ENCODE measurements at regions not wholly inside any gene's neighbourhood (a gene's known extent, or its start where the extent isn't known, plus 50 kb on each side); places are given as distances from the start of the nearest gene placed in this dataset.

- Histone ChIP-seq H3K4me3 (ENCODE audit: low read depth, low read length) (no peak overlapping the region), H3K9me3 (ENCODE audit: control insufficient read depth, insufficient read depth, low read depth, low read length) (no peaks in the 10 kb centered on the region), H3K36me3 (ENCODE audit: control insufficient read depth in 2 of 2, insufficient read depth in 1 of 2, low read length in 2 of 2) (peaks cover 0 to 19% of the 10 kb centered on the region in 2 experiments; a peak in 2 of 3 replicates), H3K4me1 (ENCODE audit: control insufficient read depth, insufficient read depth, low read length) (no peaks in the 10 kb centered on the region), H3K27ac (ENCODE audit: extremely low read depth, low read depth, low read length) (no peak overlapping the region)
- ChIA-PET POLR2A (interaction anchor here (0.7 kb wide), 1 partner anchor 134 kb away, joined by 5 read pairs; no protein-coding TSS in a partner anchor), CTCF (interaction anchor here (0.6 to 1.6 kb wide), 2 partner anchors 10 to 380 kb away, joined by 3 to 6 read pairs; no protein-coding TSS in a partner anchor)
- no peak for TF ChIP-seq TSHZ1 (tag by site-specific recombination; IDR thresholded peaks at IDR 0.05; ENCODE audit: borderline replicate concordance)
- TF ChIP-seq TRIM28 (IDR thresholded peaks at IDR 0.05; ENCODE audit: borderline replicate concordance, low read length), result no peak
- TF ChIP-seq ZNF530 (tag by site-specific recombination; IDR thresholded peaks at IDR 0.05; ENCODE audit: low read depth), result no peak
- no peak for TF ChIP-seq YY2 (tag by site-specific recombination; IDR thresholded peaks at IDR 0.05)
- no peak for TF ChIP-seq ZNF202 (tag by site-specific recombination; IDR thresholded peaks at IDR 0.05; ENCODE audit: borderline replicate concordance)
- TF ChIP-seq ZNF280D (tag by site-specific recombination; IDR thresholded peaks at IDR 0.05), result no peak
- no peak for TF ChIP-seq SETDB1 (IDR thresholded peaks at IDR 0.05; ENCODE audit: insufficient read length, low read length)
- no peak for TF ChIP-seq ZNF600 (tag by site-specific recombination; IDR thresholded peaks at IDR 0.05)
- no peak for TF ChIP-seq ZNF549 (tag by site-specific recombination; IDR thresholded peaks at IDR 0.05)
- no peak for TF ChIP-seq ZNF596 (tag by site-specific recombination; IDR thresholded peaks at IDR 0.05)
- TF ChIP-seq ZBTB20 (tag by site-specific recombination; IDR thresholded peaks at IDR 0.05), result no peak
- no peak for TF ChIP-seq CTCF (tag by site-specific recombination; IDR thresholded peaks at IDR 0.05)
- TF ChIP-seq GFI1B (tag by site-specific recombination; IDR thresholded peaks at IDR 0.05), result no peak
- no peak for TF ChIP-seq ZNF629 (tag by site-specific recombination; IDR thresholded peaks at IDR 0.05)
- no peak for TF ChIP-seq ZNF626 (tag by site-specific recombination; IDR thresholded peaks at IDR 0.05)
- no peak for TF ChIP-seq ZNF777 (tag by site-specific recombination; IDR thresholded peaks at IDR 0.05; ENCODE audit: borderline replicate concordance)
- no peak for TF ChIP-seq ZNF394 (tag by site-specific recombination; IDR thresholded peaks at IDR 0.05; ENCODE audit: borderline replicate concordance)
- TF ChIP-seq ZNF664 (tag by site-specific recombination; IDR thresholded peaks at IDR 0.05), result no peak
These were observed 80.5 kb downstream of the DNAAF9 start for GRCh38 chr20:3326779-3327521.
